Left ventricle myocardium inferior (tissue), 1 donor: ENCODE measurements at regions not wholly inside any gene's neighbourhood (a gene's known extent, or its start where the extent isn't known, plus 50 kb on each side); places are given as distances from the start of the nearest gene placed in this dataset.

Experiments used
- DNase-seq: peaks from one replicate; pipeline ENCODE4 v3.0.0-alpha.2; 2020
- H3K27ac ChIP-seq: fragments of 200-600 bp; replicated peaks from 2 replicates; pipeline ENCODE4 v1.8.0; 2021
- H3K27me3 ChIP-seq: fragments of 200-600 bp; 2 replicates; pipeline ENCODE4 v1.8.0; 2021; ENCODE audit warnings: low read depth
- H3K36me3 ChIP-seq: fragments of 200-600 bp; 2 replicates; pipeline ENCODE4 v1.8.0; 2021
- H3K4me1 ChIP-seq: fragments of 200-600 bp; 2 replicates; pipeline ENCODE4 v1.8.0; 2021
- H3K4me3 ChIP-seq: fragments of 200-600 bp; 2 replicates; pipeline ENCODE4 v1.8.0; 2021; ENCODE audit warnings: mild to moderate bottlenecking, moderate library complexity
- H3K9me3 ChIP-seq: fragments of 200-600 bp; replicated peaks from 2 replicates; pipeline ENCODE4 v1.8.0; 2021
- intact Hi-C: fragments of 100-400 bp; cut with micrococcal nuclease; formaldehyde crosslinking; loops from one replicate; pipeline ENCODE4 v1.11.0; 2022
- TF ChIP-seq, protein P1 (sequence below): fragments of 200-600 bp; IDR thresholded peaks from 2 replicates; pipeline ENCODE4 v1.8.0; 2021; ENCODE audit warnings: antibody characterized with exemption, mild to moderate bottlenecking, borderline replicate concordance
- donor health status: DM: no; HTN: yes; CAD: no; lungs with severe emphysema.

- Histone ChIP-seq H3K4me3 (no peak overlapping the region), H3K27ac (no peak overlapping the region), H3K9me3 (no peaks in the 10 kb centered on the region), H3K27me3 (no peaks in the 10 kb centered on the region), H3K4me1 (peaks cover 56% of the 10 kb centered on the region), H3K36me3 (no peaks in the 10 kb centered on the region)
- TF ChIP-seq, protein P1, sequence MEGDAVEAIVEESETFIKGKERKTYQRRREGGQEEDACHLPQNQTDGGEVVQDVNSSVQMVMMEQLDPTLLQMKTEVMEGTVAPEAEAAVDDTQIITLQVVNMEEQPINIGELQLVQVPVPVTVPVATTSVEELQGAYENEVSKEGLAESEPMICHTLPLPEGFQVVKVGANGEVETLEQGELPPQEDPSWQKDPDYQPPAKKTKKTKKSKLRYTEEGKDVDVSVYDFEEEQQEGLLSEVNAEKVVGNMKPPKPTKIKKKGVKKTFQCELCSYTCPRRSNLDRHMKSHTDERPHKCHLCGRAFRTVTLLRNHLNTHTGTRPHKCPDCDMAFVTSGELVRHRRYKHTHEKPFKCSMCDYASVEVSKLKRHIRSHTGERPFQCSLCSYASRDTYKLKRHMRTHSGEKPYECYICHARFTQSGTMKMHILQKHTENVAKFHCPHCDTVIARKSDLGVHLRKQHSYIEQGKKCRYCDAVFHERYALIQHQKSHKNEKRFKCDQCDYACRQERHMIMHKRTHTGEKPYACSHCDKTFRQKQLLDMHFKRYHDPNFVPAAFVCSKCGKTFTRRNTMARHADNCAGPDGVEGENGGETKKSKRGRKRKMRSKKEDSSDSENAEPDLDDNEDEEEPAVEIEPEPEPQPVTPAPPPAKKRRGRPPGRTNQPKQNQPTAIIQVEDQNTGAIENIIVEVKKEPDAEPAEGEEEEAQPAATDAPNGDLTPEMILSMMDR, result no peak
- intact Hi-C loops, result no loop called here
- no peak for DNase-seq
Measured at GRCh38 chr1:56289260-56289659, 290.1 kb downstream of the PLPP3 start.

DNA sequence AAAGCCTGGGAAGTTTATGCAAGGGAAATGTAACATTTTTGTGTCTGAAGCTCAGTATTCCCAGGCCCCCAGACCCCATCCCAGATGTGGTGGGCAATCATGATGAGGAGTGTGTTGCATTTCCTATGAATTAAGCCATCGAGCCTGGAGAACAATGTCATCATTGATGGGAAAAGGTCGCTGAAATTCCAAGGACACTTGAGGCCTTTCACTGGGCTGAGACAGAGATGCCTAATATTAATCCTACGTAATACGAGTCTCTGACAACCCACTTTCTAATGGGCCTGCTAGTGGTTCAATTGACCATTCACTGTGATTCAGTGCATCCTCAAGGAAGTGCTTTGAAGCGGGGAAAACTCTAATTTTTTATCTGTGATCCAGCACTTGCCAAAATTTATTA lies 291.6 kb downstream of the PLPP3 start:
- H3K36me3 ChIP-seq, result no peaks in the 10 kb centered on the region
- no peak overlapping the region for H3K4me3 ChIP-seq
- H3K27me3 ChIP-seq, result no peaks in the 10 kb centered on the region
- no peak for DNase-seq
- H3K4me1 ChIP-seq, result peaks cover 60% of the 10 kb centered on the region
- no peak overlapping the region for H3K27ac ChIP-seq
- H3K9me3 ChIP-seq, result no peaks in the 10 kb centered on the region
- TF ChIP-seq, protein P1, result no peak
- intact Hi-C loops, result no loop called here

- Histone ChIP-seq H3K4me1 (peaks cover 52% of the 10 kb centered on the region), H3K36me3 (no peaks in the 10 kb centered on the region), H3K27me3 (no peaks in the 10 kb centered on the region), H3K27ac (no peak overlapping the region), H3K4me3 (no peak overlapping the region), H3K9me3 (no peaks in the 10 kb centered on the region)
- DNase-seq, result no peak
- TF ChIP-seq, protein P1, result no peak
- intact Hi-C loops, result no loop called here
Measured at GRCh38 chr1:56286956-56287355, 292.4 kb downstream of the PLPP3 start.

GRCh38 chr1:56286506-56286905 lies 292.9 kb downstream of the PLPP3 start:
- TF ChIP-seq, protein P1, result no peak
- no peaks in the 10 kb centered on the region for H3K36me3 ChIP-seq
- no peak for DNase-seq
- no peaks in the 10 kb centered on the region for H3K9me3 ChIP-seq
- H3K4me3 ChIP-seq, result no peak overlapping the region
- no peaks in the 10 kb centered on the region for H3K27me3 ChIP-seq
- H3K27ac ChIP-seq, result peak overlapping the region; percentile 67
- H3K4me1 ChIP-seq, result peaks cover 48% of the 10 kb centered on the region
- intact Hi-C loops, result no loop called here

- H3K27ac ChIP-seq, result peak overlapping the region; percentile 67
- H3K36me3 ChIP-seq, result no peaks in the 10 kb centered on the region
- intact Hi-C loops, result no loop called here
- H3K4me1 ChIP-seq, result peaks cover 41% of the 10 kb centered on the region
- no peak overlapping the region for H3K4me3 ChIP-seq
- DNase-seq, result no peak
- TF ChIP-seq, protein P1, result no peak
- H3K9me3 ChIP-seq, result no peaks in the 10 kb centered on the region
- no peaks in the 10 kb centered on the region for H3K27me3 ChIP-seq
Measured at GRCh38 chr1:56285554-56286402, 293.6 kb downstream of the PLPP3 start.
